CD14-positive monocyte (primary cell): ENCODE measurements at regions not wholly inside any gene's neighbourhood (a gene's known extent, or its start where the extent isn't known, plus 50 kb on each side); places are given as distances from the start of the nearest gene placed in this dataset.

Source experiments
- DNase-seq, 3 donors: peaks; one replicate each; pipeline ENCODE4 v3.0.0-alpha.2; 2011 to 2022
- H2AFZ ChIP-seq: 2 replicates; pipeline ENCODE4 v1.6.0; 2012; ENCODE audit warnings: mild to moderate bottlenecking, low read depth, low read length, inconsistent platforms; ENCODE audit not compliant: insufficient read depth, poor library complexity, severe bottlenecking
- H3K27ac ChIP-seq, 2 donors: 1 replicate in 1 of 2; 2 replicates in 1 of 2; pipeline ENCODE4 v1.5.1; 2012 to 2013; ENCODE audit warnings: low read length in 2 of 2, control low read depth in 1 of 2, inconsistent platforms in 1 of 2, low read depth in 1 of 2, mild to moderate bottlenecking in 1 of 2
- H3K27me3 ChIP-seq, 2 donors: one replicate each; pipeline versions ENCODE4 v1.6.0 to v1.6.1; 2011 to 2013; ENCODE audit warnings: low read length in 2 of 2; ENCODE audit not compliant: control insufficient read depth in 2 of 2, insufficient read depth in 2 of 2
- H3K36me3 ChIP-seq, 2 donors: replicated peaks in 1 of 2; 1 replicate in 1 of 2; 2 replicates in 1 of 2; pipeline versions ENCODE4 v1.5.1 to v1.6.1; 2012 to 2013; ENCODE audit warnings: low read length in 2 of 2, control low read depth in 1 of 2, inconsistent platforms in 1 of 2, mild to moderate bottlenecking in 1 of 2; ENCODE audit not compliant: insufficient read depth in 2 of 2, control insufficient read depth in 1 of 2
- H3K4me1 ChIP-seq, 2 donors: 1 replicate in 1 of 2; 2 replicates in 1 of 2; pipeline versions ENCODE4 v1.5.1 to v1.6.1; 2012 to 2013; ENCODE audit warnings: low read length in 2 of 2, control low read depth in 1 of 2, inconsistent platforms in 1 of 2, mild to moderate bottlenecking in 1 of 2, moderate library complexity in 1 of 2; ENCODE audit not compliant: insufficient read depth in 2 of 2, control insufficient read depth in 1 of 2
- H3K4me2 ChIP-seq: replicated peaks from 2 replicates; pipeline ENCODE3; 2012; ENCODE audit warnings: low read length, moderate library complexity, mild to moderate bottlenecking; ENCODE audit not compliant: poor library complexity, severe bottlenecking; ENCODE audit errors: extremely low read depth
- H3K4me3 ChIP-seq, 3 experiments: fragments of 200-600 bp in 1 of 3; sonication (generic) in 1 of 3; replicated peaks in 1 of 3; 1 replicate in 2 of 3; 2 replicates in 1 of 3; pipeline ENCODE4 v1.5.1; 2011 to 2013; ENCODE audit warnings: low read length in 3 of 3, mild to moderate bottlenecking in 3 of 3, control low read depth in 2 of 3, low read depth in 2 of 3, inconsistent platforms in 1 of 3, moderate library complexity in 1 of 3
- H3K79me2 ChIP-seq: 2 replicates; pipeline ENCODE4 v1.6.0; 2012; ENCODE audit warnings: mild to moderate bottlenecking, control low read depth, inconsistent platforms, low read length, moderate library complexity; ENCODE audit not compliant: insufficient read depth
- H3K9ac ChIP-seq: 2 replicates; pipeline ENCODE4 v1.6.0; 2017; ENCODE audit warnings: low read length, mild to moderate bottlenecking; ENCODE audit not compliant: insufficient read depth, poor library complexity, severe bottlenecking
- H3K9me3 ChIP-seq, 2 donors: replicated peaks in 1 of 2; 1 replicate in 1 of 2; 2 replicates in 1 of 2; pipeline versions ENCODE4 v1.5.1 to v1.6.1; 2012 to 2013; ENCODE audit warnings: low read length in 2 of 2, control low read depth in 1 of 2; ENCODE audit not compliant: control insufficient read depth in 1 of 2, insufficient read depth in 1 of 2
- H4K20me1 ChIP-seq: 2 replicates; pipeline ENCODE4 v1.6.0; 2012; ENCODE audit warnings: mild to moderate bottlenecking, low read length, control low read depth, moderate library complexity; ENCODE audit not compliant: insufficient read depth
- H3K27ac Mint-ChIP-seq, 7 donors: one replicate each; pipeline ENCODE4 v1.8.0; 2020; ENCODE audit warnings: mild to moderate bottlenecking in 7 of 7, mixed read lengths in 7 of 7, moderate library complexity in 6 of 7, inconsistent platforms in 2 of 7
- H3K27me3 Mint-ChIP-seq, 3 donors: one replicate each; pipeline ENCODE4 v1.8.0; 2021 to 2022; ENCODE audit warnings: low read depth in 3 of 3, mild to moderate bottlenecking in 3 of 3, mixed read lengths in 3 of 3, moderate library complexity in 3 of 3, inconsistent platforms in 1 of 3
- H3K36me3 Mint-ChIP-seq, 2 donors: one replicate each; pipeline ENCODE4 v1.8.0; 2020; ENCODE audit warnings: mixed read lengths in 2 of 2, inconsistent platforms in 1 of 2, mild to moderate bottlenecking in 1 of 2
- H3K4me1 Mint-ChIP-seq: one replicate; pipeline ENCODE4 v1.8.0; 2020; ENCODE audit warnings: mild to moderate bottlenecking, mixed read lengths
- H3K4me3 Mint-ChIP-seq, 2 donors: one replicate each; pipeline ENCODE4 v1.8.0; 2020; ENCODE audit warnings: mild to moderate bottlenecking in 2 of 2, mixed read lengths in 2 of 2, moderate library complexity in 1 of 2
- H3K9me3 Mint-ChIP-seq, 7 donors: one replicate each; pipeline ENCODE4 v1.8.0; 2020 to 2022; ENCODE audit warnings: mixed read lengths in 7 of 7, mild to moderate bottlenecking in 6 of 7, moderate library complexity in 6 of 7, inconsistent platforms in 2 of 7
- WGBS: methylation state at CpG from one replicate; pipeline ENCODE4 v1.1.5; 2013; ENCODE audit warnings: missing lambda C conversion rate; ENCODE audit not compliant: insufficient coverage; 5-methylcytosine and 5-hydroxymethylcytosine counted together
- intact Hi-C, 2 donors: fragments of 100-400 bp; cut with micrococcal nuclease; formaldehyde crosslinking; loops; one replicate each; pipeline versions ENCODE4 v1.15.0 to v1.15.1; 2023
- TF ChIP-seq, protein P1 (sequence below): fragments of 200-600 bp; IDR thresholded peaks from one replicate; pipeline ENCODE4 v1.8.0; 2022; ENCODE audit warnings: antibody characterized with exemption, mild to moderate bottlenecking

DNA sequence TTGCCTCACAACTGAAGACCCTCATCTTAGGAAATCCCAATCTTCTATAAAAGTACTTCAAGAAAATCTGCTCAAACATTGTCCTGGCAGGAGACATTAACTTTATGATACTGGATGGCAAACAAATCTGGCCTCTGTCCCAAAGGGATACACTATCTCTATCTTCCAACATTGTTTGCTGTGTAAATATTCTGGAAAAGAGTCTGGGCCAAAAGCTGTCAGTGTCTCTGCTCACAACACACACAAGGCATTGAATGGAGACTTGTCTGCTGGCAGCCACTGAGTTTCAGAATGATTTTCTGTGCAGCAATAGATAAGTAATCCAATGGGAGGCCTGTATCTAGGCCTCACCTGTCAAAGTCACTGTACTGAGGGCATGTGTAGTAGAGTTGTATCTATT is 471.1 kb downstream of the DMAC1 start:
- H3K9me3 ChIP-seq, result no peaks in the 10 kb centered on the region
- H3K4me1 ChIP-seq, result no peaks in the 10 kb centered on the region
- Mint-ChIP-seq H3K9me3 (peaks cover 0 to 10% (median 2%) of the 10 kb centered on the region in 7 donors), H3K4me3 (no peak overlapping the region), H3K27me3 (peaks cover 0 to 1% (median 0%) of the 10 kb centered on the region in 3 donors), H3K27ac (no peak overlapping the region), H3K36me3 (no peaks in the 10 kb centered on the region), H3K4me1 (no peaks in the 10 kb centered on the region)
- H4K20me1 ChIP-seq, result no peaks in the 10 kb centered on the region
- H3K27me3 ChIP-seq, result no peaks in the 10 kb centered on the region
- no peak overlapping the region for H3K9ac ChIP-seq
- TF ChIP-seq, protein P1, sequence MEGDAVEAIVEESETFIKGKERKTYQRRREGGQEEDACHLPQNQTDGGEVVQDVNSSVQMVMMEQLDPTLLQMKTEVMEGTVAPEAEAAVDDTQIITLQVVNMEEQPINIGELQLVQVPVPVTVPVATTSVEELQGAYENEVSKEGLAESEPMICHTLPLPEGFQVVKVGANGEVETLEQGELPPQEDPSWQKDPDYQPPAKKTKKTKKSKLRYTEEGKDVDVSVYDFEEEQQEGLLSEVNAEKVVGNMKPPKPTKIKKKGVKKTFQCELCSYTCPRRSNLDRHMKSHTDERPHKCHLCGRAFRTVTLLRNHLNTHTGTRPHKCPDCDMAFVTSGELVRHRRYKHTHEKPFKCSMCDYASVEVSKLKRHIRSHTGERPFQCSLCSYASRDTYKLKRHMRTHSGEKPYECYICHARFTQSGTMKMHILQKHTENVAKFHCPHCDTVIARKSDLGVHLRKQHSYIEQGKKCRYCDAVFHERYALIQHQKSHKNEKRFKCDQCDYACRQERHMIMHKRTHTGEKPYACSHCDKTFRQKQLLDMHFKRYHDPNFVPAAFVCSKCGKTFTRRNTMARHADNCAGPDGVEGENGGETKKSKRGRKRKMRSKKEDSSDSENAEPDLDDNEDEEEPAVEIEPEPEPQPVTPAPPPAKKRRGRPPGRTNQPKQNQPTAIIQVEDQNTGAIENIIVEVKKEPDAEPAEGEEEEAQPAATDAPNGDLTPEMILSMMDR, result no peak
- no peak for DNase-seq
- no peak overlapping the region for H2AFZ ChIP-seq
- no peaks in the 10 kb centered on the region for H3K36me3 ChIP-seq
- H3K4me3 ChIP-seq, result no peak overlapping the region
- H3K79me2 ChIP-seq, result no peaks in the 10 kb centered on the region
- H3K4me2 ChIP-seq, result no peak overlapping the region
- no peak overlapping the region for H3K27ac ChIP-seq
- intact Hi-C loops, result no loop called here

DNA sequence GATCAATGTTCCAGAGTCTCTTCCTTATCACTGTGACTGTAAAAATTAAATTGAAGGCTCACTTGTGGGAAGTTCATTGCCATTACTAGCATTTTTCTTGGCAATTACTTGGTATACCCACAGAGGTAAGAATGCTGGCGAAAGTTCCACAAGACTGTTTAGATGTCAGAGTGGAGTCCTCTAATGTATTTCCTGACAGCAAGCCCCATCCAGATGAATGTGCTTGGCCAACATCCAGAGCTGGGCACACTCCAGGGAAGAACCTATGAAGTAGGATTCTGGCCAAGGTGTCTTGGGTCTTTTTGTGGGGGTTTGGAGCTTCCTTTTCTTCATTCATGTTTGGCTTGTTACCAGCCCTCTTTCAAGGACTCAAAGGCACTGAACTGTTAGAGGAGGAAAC is 473.6 kb downstream of the DMAC1 start:
- Mint-ChIP-seq H3K27me3 (no peaks in the 10 kb centered on the region), H3K4me1 (no peaks in the 10 kb centered on the region), H3K4me3 (no peak overlapping the region), H3K27ac (no peak overlapping the region), H3K9me3 (peaks cover 0 to 13% (median 1%) of the 10 kb centered on the region in 7 donors), H3K36me3 (no peaks in the 10 kb centered on the region)
- H2AFZ ChIP-seq, result no peak overlapping the region
- no peaks in the 10 kb centered on the region for H3K4me1 ChIP-seq
- H4K20me1 ChIP-seq, result no peaks in the 10 kb centered on the region
- WGBS, result 80% methylated on average over 1 of the region's 1 CpG
- no peak for DNase-seq
- peaks cover 0 to 2% of the 10 kb centered on the region in 2 donors for H3K9me3 ChIP-seq
- no peak overlapping the region for H3K9ac ChIP-seq
- H3K36me3 ChIP-seq, result no peaks in the 10 kb centered on the region
- no peak overlapping the region for H3K4me3 ChIP-seq
- no peaks in the 10 kb centered on the region for H3K27me3 ChIP-seq
- H3K27ac ChIP-seq, result no peak overlapping the region
- H3K79me2 ChIP-seq, result no peaks in the 10 kb centered on the region
- no peak overlapping the region for H3K4me2 ChIP-seq
- TF ChIP-seq, protein P1, result no peak
- intact Hi-C loops, result no loop called here
